ENCODE measurements at regions not wholly inside any gene's neighbourhood (a gene's known extent, or its start where the extent isn't known, plus 50 kb on each side); places are given as distances from the start of the nearest gene placed in this dataset.

GRCh38 chr6:8789878-8790277 is 354.5 kb upstream of the SLC35B3 start (continued):
- TF ChIP-seq CSRNP1 (CRISPR knock-in tag; IDR thresholded peaks at IDR 0.05) = no peak
- TF ChIP-seq MEIS1 (CRISPR knock-in tag; IDR thresholded peaks at IDR 0.05; ENCODE audit: borderline replicate concordance) = no peak
- TF ChIP-seq ZNF747 (CRISPR knock-in tag; IDR thresholded peaks at IDR 0.05; ENCODE audit: borderline replicate concordance) = no peak
- TF ChIP-seq ZNF256 (CRISPR knock-in tag; conservative IDR thresholded peaks at IDR 0.05) = no peak

DNA sequence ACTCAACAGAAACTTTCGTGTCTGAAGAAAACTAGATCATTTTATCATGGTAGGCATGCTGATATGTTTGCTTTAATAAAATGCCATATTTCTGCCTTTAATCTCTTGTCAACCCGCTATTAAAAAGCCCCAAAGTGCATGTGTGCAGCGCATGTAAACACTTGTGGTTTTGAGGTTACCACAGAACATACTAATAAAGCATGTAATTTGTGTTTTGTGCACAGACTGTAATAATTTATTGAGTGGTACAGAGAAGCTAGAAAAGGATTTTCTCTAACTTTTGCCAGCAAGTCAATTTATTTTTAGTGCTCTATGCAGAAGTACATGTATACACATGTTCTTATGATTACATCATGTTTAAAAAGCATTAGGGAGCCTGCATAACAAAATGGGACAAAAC is 349.9 kb upstream of the SLC35B3 start:
- H2AFZ ChIP-seq (ENCODE audit: low read length) = no peak overlapping the region
- no peaks in the 10 kb centered on the region for H3K27me3 ChIP-seq (ENCODE audit: control insufficient read depth in 1 of 2, insufficient read depth in 2 of 2, low read length in 2 of 2)
- H3K79me2 ChIP-seq (ENCODE audit: insufficient read depth, low read length) = no peaks in the 10 kb centered on the region
- FAIRE-seq = no peak
- ATAC-seq = no peak
- no peak overlapping the region for H3K27ac ChIP-seq (ENCODE audit: extremely low read length, insufficient read depth, low read length)
- CTCF ChIA-PET (ENCODE audit: low intra/inter-chr PET ratio, low total read pairs) = no interaction called here
- no peak overlapping the region for H3K4me2 ChIP-seq (ENCODE audit: low read depth, low read length)
- H3K9ac ChIP-seq (ENCODE audit: insufficient read depth, low read depth, low read length) = no peak overlapping the region
- H4K20me1 ChIP-seq (ENCODE audit: insufficient read depth, low read length) = no peaks in the 10 kb centered on the region
- intact Hi-C loops (cut with micrococcal nuclease; ENCODE audit: unreplicated experiment) (no loop called here), in situ Hi-C loops (cut with HindIII; ENCODE audit: extremely low pct_ligation_motif_present, low pct_unique_long_range_greater_than_20kb) (no loop called here)
- no peaks in the 10 kb centered on the region for H3K4me1 ChIP-seq (ENCODE audit: insufficient read depth, low read length)
- H3K9me3 ChIP-seq (ENCODE audit: low read length) = no peaks in the 10 kb centered on the region
- DNase-seq (ENCODE audit: low spot score) = no peak
- POLR2A ChIA-PET = no interaction called here
- TF ChIP-seq NFYB (CRISPR knock-in tag; IDR thresholded peaks at IDR 0.05) = no peak
- TF ChIP-seq, protein P1, sequence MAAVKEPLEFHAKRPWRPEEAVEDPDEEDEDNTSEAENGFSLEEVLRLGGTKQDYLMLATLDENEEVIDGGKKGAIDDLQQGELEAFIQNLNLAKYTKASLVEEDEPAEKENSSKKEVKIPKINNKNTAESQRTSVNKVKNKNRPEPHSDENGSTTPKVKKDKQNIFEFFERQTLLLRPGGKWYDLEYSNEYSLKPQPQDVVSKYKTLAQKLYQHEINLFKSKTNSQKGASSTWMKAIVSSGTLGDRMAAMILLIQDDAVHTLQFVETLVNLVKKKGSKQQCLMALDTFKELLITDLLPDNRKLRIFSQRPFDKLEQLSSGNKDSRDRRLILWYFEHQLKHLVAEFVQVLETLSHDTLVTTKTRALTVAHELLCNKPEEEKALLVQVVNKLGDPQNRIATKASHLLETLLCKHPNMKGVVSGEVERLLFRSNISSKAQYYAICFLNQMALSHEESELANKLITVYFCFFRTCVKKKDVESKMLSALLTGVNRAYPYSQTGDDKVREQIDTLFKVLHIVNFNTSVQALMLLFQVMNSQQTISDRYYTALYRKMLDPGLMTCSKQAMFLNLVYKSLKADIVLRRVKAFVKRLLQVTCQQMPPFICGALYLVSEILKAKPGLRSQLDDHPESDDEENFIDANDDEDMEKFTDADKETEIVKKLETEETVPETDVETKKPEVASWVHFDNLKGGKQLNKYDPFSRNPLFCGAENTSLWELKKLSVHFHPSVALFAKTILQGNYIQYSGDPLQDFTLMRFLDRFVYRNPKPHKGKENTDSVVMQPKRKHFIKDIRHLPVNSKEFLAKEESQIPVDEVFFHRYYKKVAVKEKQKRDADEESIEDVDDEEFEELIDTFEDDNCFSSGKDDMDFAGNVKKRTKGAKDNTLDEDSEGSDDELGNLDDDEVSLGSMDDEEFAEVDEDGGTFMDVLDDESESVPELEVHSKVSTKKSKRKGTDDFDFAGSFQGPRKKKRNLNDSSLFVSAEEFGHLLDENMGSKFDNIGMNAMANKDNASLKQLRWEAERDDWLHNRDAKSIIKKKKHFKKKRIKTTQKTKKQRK (IDR thresholded peaks at IDR 0.05; ENCODE audit: low read length) = no peak
- no peak for TF ChIP-seq NR1H2 (CRISPR knock-in tag; IDR thresholded peaks at IDR 0.05; ENCODE audit: borderline replicate concordance, low read depth)
- TF ChIP-seq SATB2 (CRISPR knock-in tag; IDR thresholded peaks at IDR 0.05) = no peak
- no peak for TF ChIP-seq ZNF10 (CRISPR knock-in tag; IDR thresholded peaks at IDR 0.05; ENCODE audit: borderline replicate concordance, low read depth)
- TF ChIP-seq HMGXB4 (CRISPR knock-in tag; IDR thresholded peaks at IDR 0.05; ENCODE audit: borderline replicate concordance in 1 of 2, low read depth in 1 of 2) = no peak
- TF ChIP-seq ZNF580 (CRISPR knock-in tag; IDR thresholded peaks at IDR 0.05; ENCODE audit: borderline replicate concordance, low read depth) = no peak
- H3K4me3 ChIP-seq (replicated peaks in 1 of 3; ENCODE audit: insufficient read depth in 1 of 3, low read depth in 2 of 3, low read length in 3 of 3) = no peak overlapping the region
- WGBS (ENCODE audit: low lambda C conversion rate) = 3% methylated on average over 3 of the region's 3 CpGs
- no TSS peak for BruUV-seq (replicated peaks)
- H3K36me3 ChIP-seq (replicated peaks in 1 of 2; ENCODE audit: control insufficient read depth in 1 of 2, insufficient read depth in 2 of 2, low read length in 2 of 2) = no peaks in the 10 kb centered on the region

Measured in HepG2 (cell line).